Peyer's patch (tissue), 4 donors: ENCODE measurements at regions not wholly inside any gene's neighbourhood (a gene's known extent, or its start where the extent isn't known, plus 50 kb on each side); places are given as distances from the start of the nearest gene placed in this dataset.
A peak's percentile ranks its signal among the peaks of the same experiment; 100 is the strongest.

Experiments
- POLR2A ChIP-seq, 2 donors: fragments of 450-650 bp; IDR thresholded peaks; one replicate each; pipeline ENCODE4 v1.5.1; 2017; ENCODE audit warnings: antibody characterized with exemption in 2 of 2, mild to moderate bottlenecking in 2 of 2, moderate library complexity in 2 of 2
- TF ChIP-seq, protein P1 (sequence below), 6 experiments: fragments of 450-650 bp in 4 of 6; fragments of 200-600 bp in 2 of 6; sonication (generic) in 1 of 6; IDR thresholded peaks; one replicate each; pipeline ENCODE4 v1.5.1; 2017 to 2019; ENCODE audit warnings: antibody characterized with exemption in 6 of 6, mild to moderate bottlenecking in 3 of 6, moderate library complexity in 1 of 6

DNA sequence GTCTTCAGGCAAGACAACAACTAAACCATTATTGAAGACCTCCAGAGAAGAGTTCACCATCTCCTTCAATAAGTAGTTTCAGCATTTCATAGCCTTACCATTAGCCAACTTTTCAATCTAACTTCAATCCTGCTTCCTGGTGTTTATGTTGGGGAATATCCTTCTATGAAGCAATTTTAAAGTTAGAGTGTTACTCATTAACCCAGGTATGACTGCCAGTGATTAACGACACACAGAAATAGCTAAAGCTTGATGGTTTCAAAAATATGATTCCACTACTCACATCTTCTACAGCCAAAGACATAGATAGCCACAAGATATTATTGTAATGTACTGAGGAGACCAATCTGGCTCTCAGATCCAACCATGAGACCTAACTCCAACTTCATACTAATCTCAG, 403.2 kb downstream of the EFNB2 start:
- TF ChIP-seq, protein P1, sequence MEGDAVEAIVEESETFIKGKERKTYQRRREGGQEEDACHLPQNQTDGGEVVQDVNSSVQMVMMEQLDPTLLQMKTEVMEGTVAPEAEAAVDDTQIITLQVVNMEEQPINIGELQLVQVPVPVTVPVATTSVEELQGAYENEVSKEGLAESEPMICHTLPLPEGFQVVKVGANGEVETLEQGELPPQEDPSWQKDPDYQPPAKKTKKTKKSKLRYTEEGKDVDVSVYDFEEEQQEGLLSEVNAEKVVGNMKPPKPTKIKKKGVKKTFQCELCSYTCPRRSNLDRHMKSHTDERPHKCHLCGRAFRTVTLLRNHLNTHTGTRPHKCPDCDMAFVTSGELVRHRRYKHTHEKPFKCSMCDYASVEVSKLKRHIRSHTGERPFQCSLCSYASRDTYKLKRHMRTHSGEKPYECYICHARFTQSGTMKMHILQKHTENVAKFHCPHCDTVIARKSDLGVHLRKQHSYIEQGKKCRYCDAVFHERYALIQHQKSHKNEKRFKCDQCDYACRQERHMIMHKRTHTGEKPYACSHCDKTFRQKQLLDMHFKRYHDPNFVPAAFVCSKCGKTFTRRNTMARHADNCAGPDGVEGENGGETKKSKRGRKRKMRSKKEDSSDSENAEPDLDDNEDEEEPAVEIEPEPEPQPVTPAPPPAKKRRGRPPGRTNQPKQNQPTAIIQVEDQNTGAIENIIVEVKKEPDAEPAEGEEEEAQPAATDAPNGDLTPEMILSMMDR (IDR thresholded peaks at IDR 0.05) = peak in 1 of 6 experiments; percentile 32
- TF ChIP-seq POLR2A (IDR thresholded peaks at IDR 0.05) = no peak
